ENCODE measurements at regions not wholly inside any gene's neighbourhood (a gene's known extent, or its start where the extent isn't known, plus 50 kb on each side); places are given as distances from the start of the nearest gene placed in this dataset.

DNA sequence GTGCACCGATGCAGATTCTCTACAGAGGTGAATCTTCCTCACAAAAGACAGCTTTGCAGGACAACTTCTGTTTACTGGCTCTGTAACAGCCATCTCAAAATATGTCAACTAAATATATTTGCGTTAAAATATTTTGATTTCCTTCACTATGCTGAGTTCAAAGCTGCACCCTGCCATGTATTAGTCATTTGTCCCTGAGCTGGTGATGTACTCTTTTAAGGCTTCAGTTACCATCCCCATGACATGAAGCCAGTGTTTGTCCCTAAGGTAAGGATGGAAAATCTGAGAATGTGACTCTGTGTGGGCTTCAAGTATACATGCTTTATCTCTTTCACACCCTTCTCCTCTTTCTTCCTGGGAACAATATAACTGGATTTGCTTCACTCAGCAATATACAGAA lies 70.2 kb upstream of the BTG3 start:
- TF ChIP-seq, protein P1, sequence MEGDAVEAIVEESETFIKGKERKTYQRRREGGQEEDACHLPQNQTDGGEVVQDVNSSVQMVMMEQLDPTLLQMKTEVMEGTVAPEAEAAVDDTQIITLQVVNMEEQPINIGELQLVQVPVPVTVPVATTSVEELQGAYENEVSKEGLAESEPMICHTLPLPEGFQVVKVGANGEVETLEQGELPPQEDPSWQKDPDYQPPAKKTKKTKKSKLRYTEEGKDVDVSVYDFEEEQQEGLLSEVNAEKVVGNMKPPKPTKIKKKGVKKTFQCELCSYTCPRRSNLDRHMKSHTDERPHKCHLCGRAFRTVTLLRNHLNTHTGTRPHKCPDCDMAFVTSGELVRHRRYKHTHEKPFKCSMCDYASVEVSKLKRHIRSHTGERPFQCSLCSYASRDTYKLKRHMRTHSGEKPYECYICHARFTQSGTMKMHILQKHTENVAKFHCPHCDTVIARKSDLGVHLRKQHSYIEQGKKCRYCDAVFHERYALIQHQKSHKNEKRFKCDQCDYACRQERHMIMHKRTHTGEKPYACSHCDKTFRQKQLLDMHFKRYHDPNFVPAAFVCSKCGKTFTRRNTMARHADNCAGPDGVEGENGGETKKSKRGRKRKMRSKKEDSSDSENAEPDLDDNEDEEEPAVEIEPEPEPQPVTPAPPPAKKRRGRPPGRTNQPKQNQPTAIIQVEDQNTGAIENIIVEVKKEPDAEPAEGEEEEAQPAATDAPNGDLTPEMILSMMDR (optimal IDR thresholded peaks at IDR 0.05 in 1 of 3, IDR thresholded peaks at IDR 0.05 in 1 of 3, conservative IDR thresholded peaks at IDR 0.05 in 1 of 3; ENCODE audit: extremely low read depth in 1 of 3, insufficient read depth in 2 of 3, low read length in 3 of 3), result no peak
- TF ChIP-seq EZH2 (IDR thresholded peaks at IDR 0.05; ENCODE audit: low read length), result no peak

All from keratinocyte (primary cell).